Right lobe of liver (tissue), 6 donors: ENCODE measurements at regions not wholly inside any gene's neighbourhood (a gene's known extent, or its start where the extent isn't known, plus 50 kb on each side); places are given as distances from the start of the nearest gene placed in this dataset.

Source experiments
- ATAC-seq, 4 donors: fragments of 200-7000 bp; cut with Tn5 transposase; one replicate each; pipeline ENCODE4 v1.9.1; 2020; ENCODE audit warnings: mild to moderate bottlenecking in 4 of 4, moderate library complexity in 4 of 4
- DNase-seq, 3 donors: peaks; one replicate each; pipeline ENCODE4 v3.0.0-alpha.2; 2020
- H3K27ac ChIP-seq, 3 donors: fragments of 200-600 bp; one replicate each; pipeline ENCODE4 v1.8.0; 2022
- H3K27me3 ChIP-seq, 2 donors: fragments of 200-600 bp; one replicate each; pipeline ENCODE4 v1.8.0; 2022
- H3K36me3 ChIP-seq, 4 donors: fragments of 200-600 bp; sonication (generic) in 1 of 4; one replicate each; pipeline versions ENCODE4 v1.5.1 to v1.8.0; 2017 to 2022; ENCODE audit warnings: control low read depth in 1 of 4
- H3K4me1 ChIP-seq, 4 donors: fragments of 200-600 bp; sonication (generic) in 1 of 4; one replicate each; pipeline versions ENCODE4 v1.5.1 to v1.8.0; 2017 to 2022; ENCODE audit warnings: control low read depth in 1 of 4
- H3K4me3 ChIP-seq, 3 donors: fragments of 200-600 bp; one replicate each; pipeline ENCODE4 v1.8.0; 2022
- H3K9me3 ChIP-seq, 4 donors: fragments of 200-600 bp; sonication (generic) in 1 of 4; one replicate each; pipeline versions ENCODE4 v1.5.1 to v1.8.0; 2017 to 2022; ENCODE audit warnings: control low read depth in 1 of 4
- POLR2A ChIP-seq: fragments of 450-650 bp; IDR thresholded peaks from one replicate; pipeline ENCODE4 v1.6.1; 2017; ENCODE audit warnings: antibody characterized with exemption, mild to moderate bottlenecking
- WGBS: methylation state at CpG from one replicate; pipeline ENCODE4 v1.1.6; 2018; ENCODE audit warnings: low coverage, low lambda C conversion rate; ENCODE audit not compliant: insufficient coverage; ENCODE audit errors: missing lambda C conversion rate; 5-methylcytosine and 5-hydroxymethylcytosine counted together
- intact Hi-C, 2 donors: fragments of 100-400 bp; cut with DNase I; formaldehyde crosslinking; loops; one replicate each; pipeline versions ENCODE4 v1.11.2 to v1.14.1; 2022
- TF ChIP-seq, protein P1 (sequence below), 4 donors: fragments of 200-600 bp in 3 of 4; fragments of 450-650 bp in 1 of 4; IDR thresholded peaks; one replicate each; pipeline versions ENCODE4 v1.5.1 to v1.8.0; 2016 to 2022; ENCODE audit warnings: antibody characterized with exemption in 4 of 4, mild to moderate bottlenecking in 2 of 4
- donor health status: DM: no; HTN: yes; CAD: no.
- donor health status: DM: no; HTN: no; CAD: no.
- donor health status: DM: no; HTN: no; CAD: no.
- donor health status: DM: no; HTN: yes; CAD: no.
- donor health status: DM: no; HTN: yes; CAD: no.

DNA sequence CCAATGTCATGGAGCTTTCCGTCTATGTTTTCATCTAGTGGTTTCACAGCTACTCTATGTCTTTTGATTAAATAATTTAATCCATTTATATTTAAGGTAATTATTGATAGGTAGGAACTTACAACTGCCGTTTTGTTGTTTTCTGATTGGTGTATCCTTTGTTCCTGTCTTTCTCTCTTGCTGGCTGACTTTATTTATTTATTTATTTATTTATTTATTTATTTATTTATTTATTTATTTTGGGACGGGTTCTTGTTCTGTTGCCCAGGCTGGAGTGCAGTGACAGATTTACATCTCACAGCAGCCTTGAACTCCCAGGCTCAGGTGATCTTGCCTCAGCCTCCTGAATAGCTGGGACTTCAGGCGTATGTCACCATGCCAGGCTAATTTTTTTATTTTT lies 299.2 kb upstream of the COL8A1 start:
- Histone ChIP-seq H3K27me3 (no peaks in the 10 kb centered on the region), H3K4me3 (no peak overlapping the region), H3K4me1 (no peaks in the 10 kb centered on the region), H3K9me3 (no peaks in the 10 kb centered on the region), H3K27ac (no peak overlapping the region), H3K36me3 (no peaks in the 10 kb centered on the region)
- intact Hi-C loops: no loop called here
- no peak for DNase-seq
- WGBS: 67% methylated on average over 3 of the region's 4 CpGs
- no peak for ATAC-seq
- TF ChIP-seq POLR2A: no peak
- TF ChIP-seq, protein P1, sequence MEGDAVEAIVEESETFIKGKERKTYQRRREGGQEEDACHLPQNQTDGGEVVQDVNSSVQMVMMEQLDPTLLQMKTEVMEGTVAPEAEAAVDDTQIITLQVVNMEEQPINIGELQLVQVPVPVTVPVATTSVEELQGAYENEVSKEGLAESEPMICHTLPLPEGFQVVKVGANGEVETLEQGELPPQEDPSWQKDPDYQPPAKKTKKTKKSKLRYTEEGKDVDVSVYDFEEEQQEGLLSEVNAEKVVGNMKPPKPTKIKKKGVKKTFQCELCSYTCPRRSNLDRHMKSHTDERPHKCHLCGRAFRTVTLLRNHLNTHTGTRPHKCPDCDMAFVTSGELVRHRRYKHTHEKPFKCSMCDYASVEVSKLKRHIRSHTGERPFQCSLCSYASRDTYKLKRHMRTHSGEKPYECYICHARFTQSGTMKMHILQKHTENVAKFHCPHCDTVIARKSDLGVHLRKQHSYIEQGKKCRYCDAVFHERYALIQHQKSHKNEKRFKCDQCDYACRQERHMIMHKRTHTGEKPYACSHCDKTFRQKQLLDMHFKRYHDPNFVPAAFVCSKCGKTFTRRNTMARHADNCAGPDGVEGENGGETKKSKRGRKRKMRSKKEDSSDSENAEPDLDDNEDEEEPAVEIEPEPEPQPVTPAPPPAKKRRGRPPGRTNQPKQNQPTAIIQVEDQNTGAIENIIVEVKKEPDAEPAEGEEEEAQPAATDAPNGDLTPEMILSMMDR (IDR thresholded peaks at IDR 0.05): no peak

DNA sequence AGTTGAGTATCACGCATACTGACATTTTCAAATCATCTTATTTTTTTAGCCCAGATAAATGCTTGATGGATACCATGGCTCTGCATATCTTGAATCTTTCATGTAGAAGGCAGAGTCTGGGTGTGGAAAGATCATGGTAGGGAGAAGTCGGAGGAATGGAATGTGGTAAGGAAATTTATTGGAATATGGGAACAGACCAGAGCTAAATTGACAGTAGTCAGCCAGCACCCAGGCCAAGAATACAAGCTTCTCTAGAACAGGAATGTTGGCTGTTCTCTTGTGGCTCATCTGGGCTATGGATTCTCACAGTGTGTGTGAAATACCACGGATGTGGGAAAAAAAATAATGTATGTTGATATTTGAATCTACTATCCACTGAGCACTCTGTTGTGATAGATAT lies 305.7 kb upstream of the COL8A1 start:
- H3K27me3 ChIP-seq: no peaks in the 10 kb centered on the region
- H3K4me3 ChIP-seq: no peak overlapping the region
- ATAC-seq (no peak), DNase-seq (no peak)
- H3K4me1 ChIP-seq: no peaks in the 10 kb centered on the region
- intact Hi-C loops: no loop called here
- TF ChIP-seq, protein P1 (IDR thresholded peaks at IDR 0.05): no peak
- no peak for TF ChIP-seq POLR2A
- 44% methylated on average over 3 of the region's 3 CpGs for WGBS
- H3K27ac ChIP-seq: no peak overlapping the region
- no peaks in the 10 kb centered on the region for H3K36me3 ChIP-seq
- no peaks in the 10 kb centered on the region for H3K9me3 ChIP-seq

DNA sequence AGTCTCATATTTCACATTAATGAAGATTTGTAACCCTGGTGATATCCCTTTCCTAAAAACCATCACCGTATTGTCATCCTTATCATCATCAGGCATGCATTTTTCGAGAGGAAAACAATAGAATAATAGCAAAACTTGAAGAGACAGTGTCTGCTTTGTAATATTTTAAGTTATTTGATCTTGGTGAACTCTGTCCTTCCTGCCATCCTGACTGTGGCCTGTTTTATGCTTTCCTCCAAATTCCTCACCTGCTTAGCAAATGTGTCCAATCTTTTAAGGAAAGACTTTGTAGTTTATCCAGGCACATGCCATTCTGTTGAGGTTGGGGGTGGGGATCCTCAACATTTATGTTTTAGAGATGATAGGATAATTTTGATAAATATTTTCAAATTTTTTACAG lies 306.1 kb upstream of the COL8A1 start:
- WGBS: 31% methylated on average over 2 of the region's 2 CpGs
- H3K27me3 ChIP-seq: no peaks in the 10 kb centered on the region

DNA sequence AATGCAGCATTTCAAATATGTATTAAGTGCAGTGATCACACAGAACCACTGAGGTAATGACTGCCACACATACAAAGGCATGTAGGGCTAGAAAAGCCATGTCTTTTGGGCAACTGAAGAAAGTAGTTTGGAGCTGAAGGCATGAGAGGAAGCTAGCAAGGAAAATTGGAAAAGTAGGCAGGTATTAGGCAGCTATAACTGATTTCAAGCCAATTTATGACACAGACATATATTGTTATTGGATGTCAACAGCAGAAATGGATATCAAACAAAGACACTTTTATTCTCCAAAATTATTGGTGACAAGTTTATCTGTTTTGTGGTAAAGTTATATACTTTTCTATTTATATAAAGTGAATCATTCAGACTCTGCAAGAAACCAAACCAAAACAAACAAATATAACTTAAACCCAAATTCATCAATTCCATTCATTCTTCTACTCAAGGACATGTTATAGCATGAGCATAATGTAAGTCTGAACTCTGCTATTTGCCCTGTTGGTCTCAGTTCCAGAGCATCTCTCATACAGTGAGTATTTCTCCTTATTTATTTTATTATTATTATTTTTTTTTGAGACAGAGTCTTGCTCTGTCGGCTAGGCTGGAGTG lies 307.4 kb upstream of the COL8A1 start:
- H3K4me3 ChIP-seq: no peak overlapping the region
- no peaks in the 10 kb centered on the region for H3K36me3 ChIP-seq
- H3K4me1 ChIP-seq: no peaks in the 10 kb centered on the region
- TF ChIP-seq, protein P1 (IDR thresholded peaks at IDR 0.05): no peak
- no peak for TF ChIP-seq POLR2A
- H3K27me3 ChIP-seq: no peaks in the 10 kb centered on the region
- intact Hi-C loops: no loop called here
- no peak for DNase-seq
- 75% methylated on average over 1 of the region's 1 CpG for WGBS
- no peaks in the 10 kb centered on the region for H3K9me3 ChIP-seq
- no peak for ATAC-seq
- no peak overlapping the region for H3K27ac ChIP-seq

More for the DNA sequence above, 306.1 kb upstream of the COL8A1 start:
- Histone ChIP-seq H3K9me3 (no peaks in the 10 kb centered on the region), H3K27ac (no peak overlapping the region), H3K4me3 (no peak overlapping the region), H3K36me3 (no peaks in the 10 kb centered on the region), H3K4me1 (no peaks in the 10 kb centered on the region)
- no peak for DNase-seq
- intact Hi-C loops: no loop called here
- no peak for ATAC-seq
- TF ChIP-seq, protein P1 (IDR thresholded peaks at IDR 0.05): no peak
- TF ChIP-seq POLR2A: no peak

DNA sequence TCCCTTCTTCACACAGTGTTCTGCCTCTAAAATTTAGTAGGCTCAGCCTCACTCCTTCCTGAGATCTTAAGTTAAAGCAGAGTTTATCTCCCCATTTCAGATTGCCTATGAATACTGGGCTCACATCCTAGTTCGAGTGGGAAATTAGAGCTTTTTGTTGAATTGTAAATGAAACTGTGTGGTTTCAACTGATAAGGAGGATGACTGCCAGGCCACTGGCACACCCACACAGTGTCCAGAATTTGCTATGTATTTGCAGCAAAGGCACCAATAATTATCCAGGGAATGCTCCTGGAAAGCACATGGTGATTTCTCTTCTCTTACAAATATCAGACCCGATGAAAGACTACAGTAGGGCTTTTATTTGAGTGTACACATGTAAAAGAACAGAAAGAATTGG lies 308.1 kb upstream of the COL8A1 start:
- H3K4me1 ChIP-seq: no peaks in the 10 kb centered on the region
- H3K9me3 ChIP-seq: no peaks in the 10 kb centered on the region
- no peaks in the 10 kb centered on the region for H3K27me3 ChIP-seq
- TF ChIP-seq, protein P1 (IDR thresholded peaks at IDR 0.05): no peak
- TF ChIP-seq POLR2A: no peak
- H3K4me3 ChIP-seq: no peak overlapping the region
- H3K27ac ChIP-seq: no peak overlapping the region
- DNase-seq (no peak), ATAC-seq (no peak)
- intact Hi-C loops: no loop called here
- H3K36me3 ChIP-seq: no peaks in the 10 kb centered on the region
- 15% methylated on average over 2 of the region's 2 CpGs for WGBS
